Kidney (tissue), 13 donors: ENCODE measurements at regions not wholly inside any gene's neighbourhood (a gene's known extent, or its start where the extent isn't known, plus 50 kb on each side); places are given as distances from the start of the nearest gene placed in this dataset.

ENCODE experiments used
- DNase-seq, 5 donors: peaks; one replicate each; pipeline ENCODE4 v3.0.0-alpha.2; 2013 to 2020
- FAIRE-seq: peaks from 2 replicates; lab custom pipeline; 2012; peaks lifted over from hg19 to GRCh38; lab: Jason Lieb, UNC
- H3K27ac ChIP-seq, 2 donors: one replicate each; pipeline ENCODE4 v1.7.0; 2013; ENCODE audit warnings: low read depth in 2 of 2, low read length in 2 of 2, inconsistent platforms in 1 of 2
- H3K27me3 ChIP-seq: one replicate; pipeline ENCODE4 v1.7.1; 2013; ENCODE audit warnings: low read length, inconsistent platforms; ENCODE audit not compliant: control insufficient read depth, insufficient read depth
- H3K36me3 ChIP-seq, 3 donors: one replicate each; pipeline versions ENCODE4 v1.7.0 to v1.7.1; 2013; ENCODE audit warnings: low read length in 3 of 3, control low read depth in 1 of 3, inconsistent platforms in 1 of 3; ENCODE audit not compliant: insufficient read depth in 3 of 3, control insufficient read depth in 2 of 3
- H3K4me1 ChIP-seq, 3 donors: one replicate each; pipeline versions ENCODE4 v1.7.0 to v1.7.1; 2013; ENCODE audit warnings: low read length in 3 of 3, inconsistent platforms in 1 of 3, low read depth in 1 of 3; ENCODE audit not compliant: control insufficient read depth in 2 of 3, insufficient read depth in 2 of 3
- H3K4me3 ChIP-seq, 3 donors: one replicate each; pipeline versions ENCODE4 v1.7.0 to v1.8.1; 2013; ENCODE audit warnings: low read length in 3 of 3, control low read depth in 1 of 3, inconsistent platforms in 1 of 3
- H3K9ac ChIP-seq, 3 donors: one replicate each; pipeline versions ENCODE4 v1.7.0 to v1.7.1; 2013; ENCODE audit warnings: low read length in 3 of 3, control low read depth in 1 of 3, inconsistent platforms in 1 of 3
- H3K9me3 ChIP-seq, 3 donors: one replicate each; pipeline versions ENCODE4 v1.7.0 to v1.7.1; 2013; ENCODE audit warnings: low read length in 3 of 3, control low read depth in 1 of 3, inconsistent platforms in 1 of 3; ENCODE audit not compliant: control insufficient read depth in 2 of 3, insufficient read depth in 1 of 3
- intact Hi-C: fragments of 100-400 bp; cut with DNase I; formaldehyde crosslinking; loops from one replicate; pipeline ENCODE4 v1.11.1; 2022
- TF ChIP-seq, protein P1 (sequence below): IDR thresholded peaks from 3 replicates; pipeline ENCODE4 v1.5.1; 2012; ENCODE audit warnings: mild to moderate bottlenecking, moderate library complexity, borderline replicate concordance; ENCODE audit not compliant: insufficient read depth; ENCODE audit errors: extremely low read depth
- donor health status: control.
- donor health status: control.
- donor health status: control.
- donor health status: control.
- donor health status: control.
- donor health status: DM: yes; HTN: yes; CAD: no.
- donor health status: Normal renal cell carcinoma (clear cell type).

DNA sequence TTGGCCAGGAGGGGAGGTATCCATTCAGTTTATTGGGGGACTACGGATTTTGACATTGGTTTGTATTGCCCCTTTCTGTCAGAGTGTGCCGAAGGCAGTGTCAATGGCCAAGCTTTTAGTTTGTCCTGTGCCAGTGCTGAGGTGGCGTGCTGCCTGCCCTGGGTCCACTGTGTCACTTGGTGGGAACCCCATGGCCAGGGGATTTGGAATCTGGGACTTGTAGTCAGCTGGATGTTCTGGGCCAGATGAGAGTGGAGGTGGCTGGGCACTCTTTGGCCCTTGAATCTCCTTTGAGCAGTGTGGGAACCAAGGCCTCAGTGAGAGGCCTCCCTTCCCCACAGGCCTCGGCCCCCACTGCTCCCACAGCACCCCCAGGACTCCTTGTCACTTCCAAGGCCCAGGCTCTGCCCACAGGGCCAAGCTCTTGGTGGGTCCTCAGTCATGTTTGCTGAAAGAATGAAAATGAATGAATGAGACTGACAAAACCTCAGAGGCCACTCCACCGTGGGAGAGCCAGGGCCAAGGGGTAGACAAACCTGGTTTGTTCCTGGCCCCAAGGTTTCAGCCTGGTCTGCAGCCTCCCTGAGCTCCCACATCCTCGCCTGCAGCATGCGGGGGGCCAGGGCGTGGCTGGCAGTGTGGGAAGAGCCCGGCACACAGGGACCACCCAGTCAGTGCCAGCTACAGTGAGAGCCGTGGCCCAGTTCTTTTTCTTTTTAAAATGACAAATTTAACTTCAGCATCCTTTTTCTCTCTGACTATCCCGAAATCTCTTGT is 412.2 kb downstream of the MATN1 start:
- TF ChIP-seq, protein P1, sequence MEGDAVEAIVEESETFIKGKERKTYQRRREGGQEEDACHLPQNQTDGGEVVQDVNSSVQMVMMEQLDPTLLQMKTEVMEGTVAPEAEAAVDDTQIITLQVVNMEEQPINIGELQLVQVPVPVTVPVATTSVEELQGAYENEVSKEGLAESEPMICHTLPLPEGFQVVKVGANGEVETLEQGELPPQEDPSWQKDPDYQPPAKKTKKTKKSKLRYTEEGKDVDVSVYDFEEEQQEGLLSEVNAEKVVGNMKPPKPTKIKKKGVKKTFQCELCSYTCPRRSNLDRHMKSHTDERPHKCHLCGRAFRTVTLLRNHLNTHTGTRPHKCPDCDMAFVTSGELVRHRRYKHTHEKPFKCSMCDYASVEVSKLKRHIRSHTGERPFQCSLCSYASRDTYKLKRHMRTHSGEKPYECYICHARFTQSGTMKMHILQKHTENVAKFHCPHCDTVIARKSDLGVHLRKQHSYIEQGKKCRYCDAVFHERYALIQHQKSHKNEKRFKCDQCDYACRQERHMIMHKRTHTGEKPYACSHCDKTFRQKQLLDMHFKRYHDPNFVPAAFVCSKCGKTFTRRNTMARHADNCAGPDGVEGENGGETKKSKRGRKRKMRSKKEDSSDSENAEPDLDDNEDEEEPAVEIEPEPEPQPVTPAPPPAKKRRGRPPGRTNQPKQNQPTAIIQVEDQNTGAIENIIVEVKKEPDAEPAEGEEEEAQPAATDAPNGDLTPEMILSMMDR: no peak
- no peak for FAIRE-seq
- intact Hi-C loops: no loop called here

DNA sequence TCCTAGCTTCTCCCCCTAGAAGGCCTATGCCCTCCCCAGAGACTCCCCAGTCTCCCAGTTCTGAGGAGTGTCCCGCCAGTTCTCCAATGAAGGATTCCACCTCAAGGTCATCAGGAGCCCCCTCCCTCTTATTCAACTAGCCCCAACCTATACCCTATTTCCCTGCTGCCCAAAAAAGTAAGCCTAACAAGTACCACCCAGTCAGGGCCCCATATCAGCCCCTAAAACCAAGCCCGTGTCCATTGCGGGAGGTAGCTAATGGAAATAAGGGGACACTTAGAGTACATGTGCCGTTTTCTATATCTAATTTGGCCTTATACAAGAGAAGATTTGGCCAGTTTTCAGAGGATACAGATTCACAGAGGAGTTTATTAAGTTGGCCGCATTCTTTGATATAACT is 416.2 kb downstream of the MATN1 start:
- FAIRE-seq (no peak), DNase-seq (peak in 1 of 5 donors; percentile 2)
- no peaks in the 10 kb centered on the region for H3K36me3 ChIP-seq
- H3K9me3 ChIP-seq: no peaks in the 10 kb centered on the region
- intact Hi-C loops: no loop called here
- TF ChIP-seq, protein P1: no peak
- H3K9ac ChIP-seq: no peak overlapping the region
- no peak overlapping the region for H3K4me3 ChIP-seq
- H3K4me1 ChIP-seq: no peaks in the 10 kb centered on the region
- H3K27me3 ChIP-seq: no peaks in the 10 kb centered on the region
- no peak overlapping the region for H3K27ac ChIP-seq

More for the DNA sequence above, 412.2 kb downstream of the MATN1 start:
- no peak overlapping the region for H3K9ac ChIP-seq
- H3K4me1 ChIP-seq: no peaks in the 10 kb centered on the region
- peak in 2 of 5 donors; percentile 12 to 41 for DNase-seq
- peaks cover 0 to 3% (median 0%) of the 10 kb centered on the region in 3 donors for H3K9me3 ChIP-seq
- no peaks in the 10 kb centered on the region for H3K36me3 ChIP-seq
- no peak overlapping the region for H3K27ac ChIP-seq
- H3K27me3 ChIP-seq: no peaks in the 10 kb centered on the region
- no peak overlapping the region for H3K4me3 ChIP-seq

GRCh38 chr1:30305519-30305918 is 417.9 kb downstream of the MATN1 start:
- Histone ChIP-seq H3K9me3 (no peaks in the 10 kb centered on the region), H3K9ac (no peak overlapping the region), H3K27ac (no peak overlapping the region), H3K4me1 (no peaks in the 10 kb centered on the region), H3K36me3 (no peaks in the 10 kb centered on the region), H3K4me3 (no peak overlapping the region), H3K27me3 (no peaks in the 10 kb centered on the region)
- intact Hi-C loops: no loop called here
- FAIRE-seq (no peak), DNase-seq (peak in 1 of 5 donors; percentile 13)
- TF ChIP-seq, protein P1: no peak

DNA sequence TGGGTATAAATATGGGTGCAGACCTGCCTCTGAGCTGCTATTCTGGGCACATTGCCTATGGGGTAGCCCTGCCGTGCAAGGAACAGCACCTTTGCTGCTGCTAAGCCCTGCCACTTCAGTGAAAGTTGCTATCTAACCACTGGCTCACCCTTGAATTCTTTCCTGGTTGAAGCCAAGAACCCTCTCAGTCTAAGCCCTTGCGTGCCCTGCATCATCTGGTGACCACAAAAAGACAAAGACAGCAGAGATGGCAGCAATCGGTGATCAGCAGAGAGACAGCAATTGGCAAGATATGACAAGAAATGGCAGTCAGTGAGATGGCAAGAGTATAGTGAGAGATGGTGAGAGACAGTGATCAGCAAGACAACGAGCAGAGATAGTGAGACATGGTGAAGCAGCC is 418.3 kb downstream of the MATN1 start:
- TF ChIP-seq, protein P1: no peak
- Histone ChIP-seq H3K9me3 (no peaks in the 10 kb centered on the region), H3K36me3 (no peaks in the 10 kb centered on the region), H3K9ac (no peak overlapping the region), H3K4me1 (no peaks in the 10 kb centered on the region), H3K27ac (no peak overlapping the region), H3K4me3 (no peak overlapping the region), H3K27me3 (no peaks in the 10 kb centered on the region)
- intact Hi-C loops: no loop called here
- DNase-seq (peak in 1 of 5 donors; percentile 5), FAIRE-seq (no peak)
